SK-N-SH treated with all-trans-retinoic acid at 6 μM for 48 hours (cell line): ENCODE measurements at regions not wholly inside any gene's neighbourhood (a gene's known extent, or its start where the extent isn't known, plus 50 kb on each side); places are given as distances from the start of the nearest gene placed in this dataset.
"Not testable (repeated sequence)": the region's sequence is repeated elsewhere in the genome, so short reads cannot be mapped to it uniquely, and the experiment has no call there.

ENCODE experiments used
- ATAC-seq: fragments of 200-7000 bp; cut with Tn5 transposase; 3 replicates; pipeline ENCODE4 v1.9.1; 2020; ENCODE audit warnings: mild to moderate bottlenecking, moderate library complexity
- ARNTL ChIP-seq: fragments of 450-650 bp; formaldehyde crosslinking; IDR thresholded peaks from 2 replicates; pipeline ENCODE4 v1.5.0; 2020; ENCODE audit warnings: low read depth, mild to moderate bottlenecking, moderate library complexity, borderline replicate concordance
- BACH2 ChIP-seq: fragments of 250-450 bp; sonication (Bioruptor Pico); IDR thresholded peaks from 2 replicates; pipeline ENCODE4 v1.9.0; 2021; ENCODE audit warnings: mild to moderate bottlenecking, borderline replicate concordance
- CSDC2 ChIP-seq: fragments of 250-450 bp; sonication (Bioruptor Pico); IDR thresholded peaks from 2 replicates; pipeline ENCODE4 v1.5.0; 2020; ENCODE audit warnings: mild to moderate bottlenecking, moderate library complexity
- CSRNP3 ChIP-seq: fragments of 250-450 bp; sonication (Bioruptor Pico); IDR thresholded peaks from 2 replicates; pipeline ENCODE4 v1.5.1; 2021; ENCODE audit warnings: mild to moderate bottlenecking, moderate library complexity
- ESRRG ChIP-seq: fragments of 250-450 bp; sonication (Bioruptor Pico); IDR thresholded peaks from 2 replicates; pipeline ENCODE4 v1.6.1; 2021; ENCODE audit warnings: mild to moderate bottlenecking
- GLIS3 ChIP-seq: fragments of 250-450 bp; sonication (Bioruptor Pico); IDR thresholded peaks from 2 replicates; pipeline ENCODE4 v1.5.0; 2020; ENCODE audit warnings: mild to moderate bottlenecking, moderate library complexity
- ISL1 ChIP-seq: fragments of 250-450 bp; sonication (Bioruptor Pico); IDR thresholded peaks from 2 replicates; pipeline ENCODE4 v2.1.2; 2022; ENCODE audit warnings: mild to moderate bottlenecking, moderate library complexity
- OSR1 ChIP-seq: fragments of 250-450 bp; sonication (Bioruptor Pico); IDR thresholded peaks from 2 replicates; pipeline ENCODE4 v1.8.0; 2022; ENCODE audit warnings: moderate library complexity, mild to moderate bottlenecking, inconsistent platforms
- PATZ1 ChIP-seq: fragments of 250-450 bp; sonication (Bioruptor Pico); IDR thresholded peaks from 2 replicates; pipeline ENCODE4 v1.8.0; 2020; ENCODE audit warnings: mild to moderate bottlenecking, moderate library complexity, borderline replicate concordance
- POU6F1 ChIP-seq: fragments of 250-450 bp; sonication (Bioruptor Pico); IDR thresholded peaks from 2 replicates; pipeline ENCODE4 v1.8.0; 2021; ENCODE audit warnings: low read depth, mild to moderate bottlenecking, moderate library complexity, borderline replicate concordance
- PPARA ChIP-seq: fragments of 250-450 bp; sonication (Bioruptor Pico); IDR thresholded peaks from 2 replicates; pipeline ENCODE4 v1.5.0; 2020; ENCODE audit warnings: mild to moderate bottlenecking, borderline replicate concordance
- RARB ChIP-seq: fragments of 250-450 bp; sonication (Bioruptor Pico); IDR thresholded peaks from 2 replicates; pipeline ENCODE4 v1.8.0; 2021; ENCODE audit warnings: mild to moderate bottlenecking, moderate library complexity
- SNAI2 ChIP-seq: fragments of 250-450 bp; sonication (Bioruptor Pico); IDR thresholded peaks from 2 replicates; pipeline ENCODE4 v1.5.0; 2020; ENCODE audit warnings: mild to moderate bottlenecking, moderate library complexity
- TCF4 ChIP-seq: fragments of 250-450 bp; sonication (Bioruptor Pico); IDR thresholded peaks from 2 replicates; pipeline ENCODE4 v1.8.0; 2021; ENCODE audit warnings: mild to moderate bottlenecking, moderate library complexity, borderline replicate concordance
- TOX ChIP-seq: fragments of 250-450 bp; sonication (Bioruptor Pico); IDR thresholded peaks from 2 replicates; pipeline ENCODE4 v1.8.0; 2021; ENCODE audit warnings: mild to moderate bottlenecking, moderate library complexity, borderline replicate concordance
- TSHZ2 ChIP-seq: fragments of 250-450 bp; sonication (Bioruptor Pico); IDR thresholded peaks from 2 replicates; pipeline ENCODE4 v1.5.0; 2020; ENCODE audit warnings: mild to moderate bottlenecking, moderate library complexity
- ZC3H10 ChIP-seq: fragments of 250-450 bp; sonication (Bioruptor Pico); IDR thresholded peaks from 2 replicates; pipeline ENCODE4 v1.5.1; 2021; ENCODE audit warnings: mild to moderate bottlenecking, moderate library complexity
- ZFP3 ChIP-seq: fragments of 250-450 bp; sonication (Bioruptor Pico); IDR thresholded peaks from 2 replicates; pipeline ENCODE4 v1.5.0; 2020; ENCODE audit warnings: mild to moderate bottlenecking, moderate library complexity
- ZFP30 ChIP-seq: fragments of 450-650 bp; formaldehyde crosslinking; IDR thresholded peaks from 2 replicates; pipeline ENCODE4 v1.5.0; 2022; ENCODE audit warnings: mild to moderate bottlenecking, moderate library complexity
- ZNF565 ChIP-seq: fragments of 450-650 bp; formaldehyde crosslinking; conservative IDR thresholded peaks from 2 replicates; pipeline ENCODE4 v1.5.0; 2020; ENCODE audit warnings: low read depth, mild to moderate bottlenecking, moderate library complexity
- ZNF70 ChIP-seq: fragments of 450-650 bp; formaldehyde crosslinking; IDR thresholded peaks from 2 replicates; pipeline ENCODE4 v1.5.0; 2020; ENCODE audit warnings: mild to moderate bottlenecking, moderate library complexity
- ZNF8 ChIP-seq: fragments of 450-650 bp; formaldehyde crosslinking; IDR thresholded peaks from 2 replicates; pipeline ENCODE4 v1.5.0; 2020; ENCODE audit warnings: mild to moderate bottlenecking, moderate library complexity

- ATAC-seq = no peak
- TF ChIP-seq ARNTL (CRISPR knock-in tag) (no peak), ESRRG (CRISPR knock-in tag) (no peak), OSR1 (CRISPR knock-in tag) (no peak), GLIS3 (CRISPR knock-in tag) (no peak), PPARA (CRISPR knock-in tag) (no peak), ZFP30 (CRISPR knock-in tag) (no peak), SNAI2 (CRISPR knock-in tag) (no peak)
These were observed 173.8 kb upstream of the RPL34 start for GRCh38 chr4:108446556-108446955.

DNA sequence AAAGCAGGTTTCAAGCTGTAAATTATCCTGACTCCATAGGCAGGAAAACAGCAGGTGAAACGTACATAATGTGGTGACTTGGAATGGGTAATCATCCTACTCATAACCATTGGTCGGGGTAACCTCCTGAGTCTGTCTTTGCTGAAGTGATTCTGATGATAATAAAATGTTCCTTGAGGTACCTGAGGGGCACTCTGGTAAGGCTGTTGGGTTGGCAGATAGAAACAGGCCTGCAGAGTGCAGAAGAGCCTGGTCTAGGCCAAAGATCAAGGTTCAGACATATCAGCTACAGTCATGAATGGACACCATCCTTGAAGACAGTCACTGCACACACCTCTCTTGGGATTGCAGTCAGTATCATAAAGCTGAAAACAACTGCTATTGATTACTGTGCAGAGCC, 174.7 kb upstream of the RPL34 start:
- no peak for TF ChIP-seq SNAI2 (CRISPR knock-in tag)
- no peak for TF ChIP-seq TOX (CRISPR knock-in tag)
- no peak for TF ChIP-seq TCF4 (CRISPR knock-in tag)
- no peak for TF ChIP-seq RARB (CRISPR knock-in tag)
- TF ChIP-seq ESRRG (CRISPR knock-in tag) = no peak
- TF ChIP-seq ZC3H10 (CRISPR knock-in tag) = no peak
- TF ChIP-seq ZFP30 (CRISPR knock-in tag) = no peak
- TF ChIP-seq ZNF8 (CRISPR knock-in tag) = no peak
- no peak for TF ChIP-seq ZNF565 (CRISPR knock-in tag)
- TF ChIP-seq ISL1 (CRISPR knock-in tag) = no peak
- ATAC-seq = no peak

DNA sequence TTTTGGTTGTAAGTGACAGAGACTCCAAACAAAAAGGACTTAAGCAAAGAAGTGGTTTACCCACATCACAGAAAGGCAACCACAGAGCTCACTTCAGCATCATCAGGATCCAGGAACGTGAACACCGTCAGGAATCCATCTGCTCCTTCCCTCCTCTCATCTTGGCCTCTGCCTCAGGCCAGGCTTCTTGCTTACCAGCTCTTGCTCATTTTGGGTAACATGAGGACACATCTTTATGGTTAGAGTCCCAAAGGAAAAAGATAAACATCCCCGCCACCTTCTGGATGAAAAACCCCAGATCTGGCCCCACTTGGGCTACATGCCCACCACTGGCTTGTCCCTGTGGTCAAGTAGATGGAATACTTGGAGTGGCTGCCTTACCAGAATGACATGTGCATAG, 176.8 kb upstream of the RPL34 start:
- TF ChIP-seq ZFP3 (CRISPR knock-in tag) (no peak), ARNTL (CRISPR knock-in tag) (no peak), PPARA (CRISPR knock-in tag) (no peak), ZFP30 (CRISPR knock-in tag) (no peak), ZNF565 (CRISPR knock-in tag) (no peak)
- no peak for ATAC-seq

GRCh38 chr4:108433832-108434231, 186.5 kb upstream of the RPL34 start:
- TF ChIP-seq ZNF8 (CRISPR knock-in tag) (no peak), TOX (CRISPR knock-in tag) (no peak), ZNF565 (CRISPR knock-in tag) (no peak), CSDC2 (CRISPR knock-in tag) (no peak), TSHZ2 (CRISPR knock-in tag) (no peak), POU6F1 (no peak), BACH2 (CRISPR knock-in tag) (no peak), ZC3H10 (CRISPR knock-in tag) (no peak), OSR1 (CRISPR knock-in tag) (no peak), ISL1 (CRISPR knock-in tag) (no peak), PATZ1 (CRISPR knock-in tag) (no peak), ESRRG (CRISPR knock-in tag) (no peak), CSRNP3 (no peak), PPARA (CRISPR knock-in tag) (no peak), TCF4 (CRISPR knock-in tag) (no peak), ZNF70 (no peak), ARNTL (CRISPR knock-in tag) (no peak), GLIS3 (CRISPR knock-in tag) (no peak)
- ATAC-seq = no peak

DNA sequence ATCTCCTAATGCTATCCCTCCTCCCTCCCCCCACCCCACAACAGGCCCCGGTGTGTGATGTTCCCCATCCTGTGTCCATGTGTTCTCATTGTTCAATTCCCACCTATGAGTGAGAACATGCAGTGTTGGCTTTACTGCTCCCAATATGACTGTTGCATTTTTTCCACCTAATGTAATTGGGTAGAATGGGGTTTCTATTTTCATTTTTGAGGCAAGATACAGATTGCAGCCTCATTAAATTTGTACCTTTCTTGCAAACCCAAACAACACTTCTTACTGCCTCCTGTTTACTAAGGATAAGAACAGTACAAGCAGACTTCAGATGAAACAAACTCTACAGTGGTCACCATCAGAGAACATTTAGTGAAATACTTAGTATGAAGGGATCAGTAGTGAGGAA, 187.0 kb upstream of the RPL34 start:
- ATAC-seq = not testable (repeated sequence)
